Keratinocyte (primary cell): ENCODE measurements at regions not wholly inside any gene's neighbourhood (a gene's known extent, or its start where the extent isn't known, plus 50 kb on each side); places are given as distances from the start of the nearest gene placed in this dataset.

ENCODE experiments used
- DNase-seq: peaks from one replicate; pipeline ENCODE4 v3.0.0-alpha.2; 2011; ENCODE audit warnings: low read depth, missing footprints, low spot score
- FAIRE-seq: peaks from 2 replicates; lab custom pipeline; 2011; peaks lifted over from hg19 to GRCh38; lab: Jason Lieb, UNC
- H2AFZ ChIP-seq: 2 replicates; pipeline ENCODE4 v1.6.0; 2012; ENCODE audit warnings: low read length, control low read depth, inconsistent platforms; ENCODE audit not compliant: control insufficient read depth
- H3K27ac ChIP-seq: 2 replicates; pipeline ENCODE4 v1.5.1; 2011; ENCODE audit warnings: low read length; ENCODE audit not compliant: control insufficient read depth, insufficient read depth
- H3K27me3 ChIP-seq: 3 replicates; pipeline ENCODE4 v1.6.0; 2011; ENCODE audit warnings: low read length; ENCODE audit not compliant: control insufficient read depth, insufficient read depth; ENCODE audit errors: extremely low read depth
- H3K36me3 ChIP-seq, 2 experiments: 2 replicates in 1 of 2; 3 replicates in 1 of 2; pipeline ENCODE4 v1.5.1; 2011; ENCODE audit warnings: low read length in 2 of 2, mild to moderate bottlenecking in 1 of 2; ENCODE audit not compliant: control insufficient read depth in 2 of 2, insufficient read depth in 2 of 2; ENCODE audit errors: extremely low read depth in 1 of 2
- H3K4me1 ChIP-seq: 3 replicates; pipeline ENCODE4 v1.5.1; 2011; ENCODE audit warnings: low read length; ENCODE audit not compliant: control insufficient read depth, insufficient read depth; ENCODE audit errors: extremely low read depth
- H3K4me2 ChIP-seq: 3 replicates; pipeline ENCODE4 v1.6.0; 2011; ENCODE audit warnings: low read depth, low read length; ENCODE audit not compliant: control insufficient read depth, insufficient read depth; ENCODE audit errors: extremely low read depth
- H3K4me3 ChIP-seq, 3 experiments: fragments of 200-600 bp in 1 of 3; sonication (generic) in 1 of 3; 2 replicates in 2 of 3; 3 replicates in 1 of 3; pipeline ENCODE4 v1.5.1; 2011 to 2016; ENCODE audit warnings: low read length in 3 of 3, mild to moderate bottlenecking in 3 of 3, control low read depth in 2 of 3, inconsistent platforms in 1 of 3, low read depth in 1 of 3, mixed read lengths in 1 of 3, mixed run types in 1 of 3, moderate library complexity in 1 of 3; ENCODE audit not compliant: control insufficient read depth in 2 of 3, insufficient read depth in 2 of 3; ENCODE audit errors: extremely low read depth in 1 of 3
- H3K79me2 ChIP-seq: 2 replicates; pipeline ENCODE4 v1.6.0; 2012; ENCODE audit warnings: low read length; ENCODE audit not compliant: control insufficient read depth, insufficient read depth
- H3K9ac ChIP-seq: 3 replicates; pipeline ENCODE4 v1.6.0; 2011; ENCODE audit warnings: low read length; ENCODE audit not compliant: control insufficient read depth, insufficient read depth; ENCODE audit errors: extremely low read depth
- H3K9me1 ChIP-seq: 3 replicates; pipeline ENCODE4 v1.6.0; 2011; ENCODE audit warnings: low read length; ENCODE audit not compliant: control insufficient read depth, insufficient read depth; ENCODE audit errors: extremely low read depth
- H3K9me3 ChIP-seq: 2 replicates; pipeline ENCODE4 v1.5.1; 2012; ENCODE audit warnings: low read depth, low read length; ENCODE audit not compliant: control insufficient read depth
- H4K20me1 ChIP-seq: 3 replicates; pipeline ENCODE4 v1.6.0; 2011; ENCODE audit warnings: low read length; ENCODE audit not compliant: control insufficient read depth, insufficient read depth; ENCODE audit errors: extremely low read depth
- CTCF ChIP-seq, 3 experiments: IDR thresholded peaks in 1 of 3; conservative IDR thresholded peaks in 1 of 3; optimal IDR thresholded peaks in 1 of 3; 2 replicates in 2 of 3; 3 replicates in 1 of 3; pipeline versions ENCODE3 to v1.5.1; 2011; ENCODE audit warnings: low read length in 3 of 3, mild to moderate bottlenecking in 3 of 3, moderate library complexity in 2 of 3, control low read depth in 1 of 3, inconsistent platforms in 1 of 3; ENCODE audit not compliant: insufficient read depth in 2 of 3; ENCODE audit errors: extremely low read depth in 1 of 3
- EZH2 ChIP-seq: IDR thresholded peaks from one replicate; pipeline ENCODE4 v1.6.1; 2012; ENCODE audit warnings: inconsistent platforms, mild to moderate bottlenecking, low read length, moderate library complexity
- dilution Hi-C: fragments of 300-500 bp; cut with MboI; formaldehyde crosslinking; loops from one replicate; pipeline ENCODE4 v1.7.0; 2020; ENCODE audit warnings: low sequenced_read_pairs; ENCODE audit not compliant: extremely low pct_ligation_motif_present

- TF ChIP-seq CTCF (optimal IDR thresholded peaks at IDR 0.05 in 1 of 3, IDR thresholded peaks at IDR 0.05 in 1 of 3, conservative IDR thresholded peaks at IDR 0.05 in 1 of 3; ENCODE audit: extremely low read depth in 1 of 3, insufficient read depth in 2 of 3, low read length in 3 of 3) (no peak), EZH2 (no peak)
- Histone ChIP-seq H3K27me3 (no peaks in the 10 kb centered on the region), H3K9me3 (no peaks in the 10 kb centered on the region), H3K79me2 (no peaks in the 10 kb centered on the region), H3K4me2 (no peak overlapping the region), H3K36me3 (no peaks in the 10 kb centered on the region), H3K9me1 (no peaks in the 10 kb centered on the region), H3K27ac (no peak overlapping the region), H4K20me1 (no peaks in the 10 kb centered on the region), H2AFZ (no peak overlapping the region), H3K4me1 (peaks cover 8% of the 10 kb centered on the region), H3K4me3 (no peak overlapping the region), H3K9ac (no peak overlapping the region)
- DNase-seq (no peak), FAIRE-seq (no peak)
- dilution Hi-C loops: no loop called here
Observed at GRCh38 chr21:15259824-15260223, 195.0 kb upstream of the NRIP1 start.

- no peaks in the 10 kb centered on the region for H3K79me2 ChIP-seq
- H3K36me3 ChIP-seq: no peaks in the 10 kb centered on the region
- H3K27me3 ChIP-seq: no peaks in the 10 kb centered on the region
- H3K9me1 ChIP-seq: no peaks in the 10 kb centered on the region
- H3K4me3 ChIP-seq: no peak overlapping the region
- TF ChIP-seq EZH2: no peak
- no peak for TF ChIP-seq CTCF (optimal IDR thresholded peaks at IDR 0.05 in 1 of 3, IDR thresholded peaks at IDR 0.05 in 1 of 3, conservative IDR thresholded peaks at IDR 0.05 in 1 of 3; ENCODE audit: extremely low read depth in 1 of 3, insufficient read depth in 2 of 3, low read length in 3 of 3)
- no peaks in the 10 kb centered on the region for H3K9me3 ChIP-seq
- H2AFZ ChIP-seq: no peak overlapping the region
- dilution Hi-C loops: no loop called here
- no peak overlapping the region for H3K9ac ChIP-seq
- FAIRE-seq (no peak), DNase-seq (no peak)
- H4K20me1 ChIP-seq: no peaks in the 10 kb centered on the region
- no peak overlapping the region for H3K27ac ChIP-seq
- no peak overlapping the region for H3K4me2 ChIP-seq
- peaks cover 8% of the 10 kb centered on the region for H3K4me1 ChIP-seq
Observed at GRCh38 chr21:15260604-15261003, 195.8 kb upstream of the NRIP1 start.
